Ascending aorta (tissue), 2 donors: ENCODE measurements at regions not wholly inside any gene's neighbourhood (a gene's known extent, or its start where the extent isn't known, plus 50 kb on each side); places are given as distances from the start of the nearest gene placed in this dataset.

Experiments used
- DNase-seq, 2 donors: peaks; one replicate each; pipeline ENCODE4 v3.0.0-alpha.2; 2019; ENCODE audit warnings: low spot score in 2 of 2
- H3K27ac ChIP-seq, 2 donors: fragments of 200-600 bp; sonication (generic); one replicate each; pipeline ENCODE4 v1.5.1; 2016 to 2017; ENCODE audit warnings: mild to moderate bottlenecking in 1 of 2
- H3K27me3 ChIP-seq: fragments of 200-600 bp; sonication (generic); one replicate; pipeline ENCODE4 v1.5.1; 2017
- H3K36me3 ChIP-seq, 2 donors: fragments of 200-600 bp; sonication (generic); one replicate each; pipeline ENCODE4 v1.5.1; 2016
- H3K4me1 ChIP-seq, 2 donors: fragments of 200-600 bp; sonication (generic); one replicate each; pipeline ENCODE4 v1.5.1; 2016 to 2017; ENCODE audit warnings: mild to moderate bottlenecking in 1 of 2
- H3K4me3 ChIP-seq, 2 donors: fragments of 200-600 bp; sonication (generic); one replicate each; pipeline ENCODE4 v1.5.1; 2016 to 2017; ENCODE audit warnings: mild to moderate bottlenecking in 1 of 2
- H3K9me3 ChIP-seq, 2 donors: fragments of 200-600 bp; sonication (generic); one replicate each; pipeline ENCODE4 v1.5.1; 2016
- intact Hi-C: fragments of 100-400 bp; cut with DNase I; formaldehyde crosslinking; loops from one replicate; pipeline ENCODE4 v1.15.1; 2023
- TF ChIP-seq, protein P1 (sequence below), 3 experiments: fragments of 200-600 bp in 2 of 3; fragments of 450-650 bp in 1 of 3; sonication (generic) in 2 of 3; IDR thresholded peaks; one replicate each; pipeline ENCODE4 v1.5.1; 2016 to 2019; ENCODE audit warnings: antibody characterized with exemption in 3 of 3, mild to moderate bottlenecking in 1 of 3, moderate library complexity in 1 of 3

DNA sequence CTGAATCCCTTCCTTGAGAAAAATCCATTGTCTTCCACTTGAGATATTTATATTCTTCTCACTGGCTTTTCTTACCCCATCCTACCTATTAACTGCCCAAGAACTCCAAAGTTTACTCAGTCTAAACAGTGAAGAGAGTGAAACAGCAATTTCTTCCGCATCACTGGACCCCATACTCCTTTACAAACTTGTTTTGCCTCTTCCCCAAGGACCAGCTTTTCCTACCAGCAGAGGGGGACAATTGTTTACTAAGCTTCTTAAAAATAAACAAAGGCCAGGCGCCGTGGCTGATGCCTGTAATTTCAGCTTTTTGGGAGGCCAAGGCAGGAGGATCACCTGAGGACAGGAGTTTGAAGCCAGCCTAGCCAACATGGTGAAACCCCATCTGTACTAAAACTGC lies 52.0 kb downstream of the LRATD1 start:
- H3K36me3 ChIP-seq: no peaks in the 10 kb centered on the region
- H3K4me1 ChIP-seq: no peaks in the 10 kb centered on the region
- no peaks in the 10 kb centered on the region for H3K9me3 ChIP-seq
- no peaks in the 10 kb centered on the region for H3K27me3 ChIP-seq
- H3K27ac ChIP-seq: no peak overlapping the region
- H3K4me3 ChIP-seq: no peak overlapping the region
- TF ChIP-seq, protein P1, sequence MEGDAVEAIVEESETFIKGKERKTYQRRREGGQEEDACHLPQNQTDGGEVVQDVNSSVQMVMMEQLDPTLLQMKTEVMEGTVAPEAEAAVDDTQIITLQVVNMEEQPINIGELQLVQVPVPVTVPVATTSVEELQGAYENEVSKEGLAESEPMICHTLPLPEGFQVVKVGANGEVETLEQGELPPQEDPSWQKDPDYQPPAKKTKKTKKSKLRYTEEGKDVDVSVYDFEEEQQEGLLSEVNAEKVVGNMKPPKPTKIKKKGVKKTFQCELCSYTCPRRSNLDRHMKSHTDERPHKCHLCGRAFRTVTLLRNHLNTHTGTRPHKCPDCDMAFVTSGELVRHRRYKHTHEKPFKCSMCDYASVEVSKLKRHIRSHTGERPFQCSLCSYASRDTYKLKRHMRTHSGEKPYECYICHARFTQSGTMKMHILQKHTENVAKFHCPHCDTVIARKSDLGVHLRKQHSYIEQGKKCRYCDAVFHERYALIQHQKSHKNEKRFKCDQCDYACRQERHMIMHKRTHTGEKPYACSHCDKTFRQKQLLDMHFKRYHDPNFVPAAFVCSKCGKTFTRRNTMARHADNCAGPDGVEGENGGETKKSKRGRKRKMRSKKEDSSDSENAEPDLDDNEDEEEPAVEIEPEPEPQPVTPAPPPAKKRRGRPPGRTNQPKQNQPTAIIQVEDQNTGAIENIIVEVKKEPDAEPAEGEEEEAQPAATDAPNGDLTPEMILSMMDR (IDR thresholded peaks at IDR 0.05): no peak
- no peak for DNase-seq
- intact Hi-C loops: no loop called here

DNA sequence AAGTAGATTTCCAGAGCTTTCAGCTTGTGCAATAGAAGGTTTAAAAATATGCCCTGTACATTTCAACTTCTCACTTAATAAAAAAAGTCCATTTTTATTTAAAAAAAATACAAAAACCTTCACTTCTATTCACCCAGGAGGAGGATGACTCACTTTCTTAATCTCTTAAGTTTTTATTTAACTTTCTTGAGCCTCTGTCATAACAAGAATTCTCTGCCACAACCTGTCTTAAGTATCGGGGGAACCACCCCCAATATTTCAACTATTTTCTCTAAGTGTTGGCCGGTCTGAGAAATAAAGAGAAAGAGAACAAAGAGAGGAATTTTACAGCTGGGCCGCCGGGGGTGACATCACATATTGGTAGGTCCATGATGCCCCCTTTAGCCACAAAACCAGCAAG lies 58.4 kb downstream of the LRATD1 start:
- Histone ChIP-seq H3K27ac (no peak overlapping the region), H3K4me1 (no peaks in the 10 kb centered on the region), H3K4me3 (no peak overlapping the region), H3K36me3 (no peaks in the 10 kb centered on the region), H3K27me3 (no peaks in the 10 kb centered on the region), H3K9me3 (no peaks in the 10 kb centered on the region)
- no peak for DNase-seq
- TF ChIP-seq, protein P1 (IDR thresholded peaks at IDR 0.05): no peak
- intact Hi-C loops: no loop called here

DNA sequence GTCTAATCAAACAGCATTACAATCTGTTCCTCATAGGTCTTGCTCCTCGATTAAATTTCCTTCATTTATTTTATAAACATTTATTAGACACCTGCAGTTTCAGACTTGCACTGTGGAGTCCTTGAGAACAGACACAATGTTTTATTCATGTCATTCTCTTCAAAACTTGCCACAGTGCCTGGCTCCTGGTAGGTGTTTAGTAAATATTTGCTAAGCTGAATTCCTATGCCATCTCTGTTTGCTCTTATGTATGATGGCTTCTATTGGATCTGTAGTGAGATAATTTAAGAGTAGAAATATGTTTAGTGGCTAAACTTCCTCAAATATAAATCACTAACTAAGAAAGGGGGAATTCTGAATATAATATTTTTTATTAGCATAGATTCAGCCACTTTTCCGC lies 61.4 kb downstream of the LRATD1 start:
- TF ChIP-seq, protein P1 (IDR thresholded peaks at IDR 0.05): no peak
- intact Hi-C loops: no loop called here
- H3K27ac ChIP-seq: no peak overlapping the region
- H3K9me3 ChIP-seq: no peaks in the 10 kb centered on the region
- H3K4me1 ChIP-seq: no peaks in the 10 kb centered on the region
- H3K27me3 ChIP-seq: no peaks in the 10 kb centered on the region
- no peak for DNase-seq
- H3K4me3 ChIP-seq: no peak overlapping the region
- H3K36me3 ChIP-seq: no peaks in the 10 kb centered on the region

DNA sequence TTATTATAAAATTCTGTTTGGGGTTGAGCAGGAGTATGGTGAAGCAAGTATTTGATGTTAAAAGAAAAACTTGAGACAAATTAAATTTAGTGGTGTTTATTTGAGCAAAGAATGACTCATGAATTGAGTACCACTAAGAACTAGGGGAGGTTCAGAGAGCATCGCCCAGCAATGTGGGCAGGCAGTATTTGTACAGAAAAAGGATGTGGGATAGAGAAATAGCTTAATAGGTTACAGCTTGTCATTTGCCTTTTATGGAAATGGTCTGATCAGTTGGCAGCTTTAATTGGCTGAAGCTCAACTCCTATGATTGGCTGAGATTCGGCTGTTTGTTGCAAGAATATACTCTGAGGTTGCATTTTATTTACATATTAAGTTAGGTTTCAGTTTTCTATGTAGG lies 68.2 kb downstream of the LRATD1 start:
- Histone ChIP-seq H3K27me3 (no peaks in the 10 kb centered on the region), H3K9me3 (no peaks in the 10 kb centered on the region), H3K4me3 (no peak overlapping the region), H3K36me3 (no peaks in the 10 kb centered on the region), H3K27ac (no peak overlapping the region), H3K4me1 (no peaks in the 10 kb centered on the region)
- TF ChIP-seq, protein P1 (IDR thresholded peaks at IDR 0.05): no peak
- DNase-seq: no peak
- intact Hi-C loops: no loop called here

DNA sequence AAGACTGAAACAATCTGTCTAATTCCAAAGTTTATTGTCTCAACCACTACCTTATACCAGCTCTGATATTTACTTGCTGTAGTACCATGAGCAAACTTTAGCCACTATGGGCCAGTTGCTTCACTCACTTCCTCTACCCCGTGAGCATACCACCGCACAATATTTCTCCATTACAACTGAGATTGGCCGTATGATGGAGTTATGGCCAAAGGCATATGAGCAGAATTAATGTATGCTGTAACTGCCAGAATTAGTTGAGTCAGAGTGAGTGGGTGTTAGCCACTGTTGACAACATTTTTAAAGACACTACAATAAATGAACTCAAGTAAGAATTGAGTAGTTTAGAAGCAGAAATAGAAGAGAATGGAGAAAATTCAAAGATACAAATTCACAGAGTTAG lies 69.7 kb downstream of the LRATD1 start:
- H3K27me3 ChIP-seq: no peaks in the 10 kb centered on the region
- no peaks in the 10 kb centered on the region for H3K9me3 ChIP-seq
- no peak for DNase-seq
- H3K36me3 ChIP-seq: no peaks in the 10 kb centered on the region
- TF ChIP-seq, protein P1 (IDR thresholded peaks at IDR 0.05): no peak
- H3K27ac ChIP-seq: no peak overlapping the region
- H3K4me1 ChIP-seq: no peaks in the 10 kb centered on the region
- H3K4me3 ChIP-seq: no peak overlapping the region
- intact Hi-C loops: no loop called here

DNA sequence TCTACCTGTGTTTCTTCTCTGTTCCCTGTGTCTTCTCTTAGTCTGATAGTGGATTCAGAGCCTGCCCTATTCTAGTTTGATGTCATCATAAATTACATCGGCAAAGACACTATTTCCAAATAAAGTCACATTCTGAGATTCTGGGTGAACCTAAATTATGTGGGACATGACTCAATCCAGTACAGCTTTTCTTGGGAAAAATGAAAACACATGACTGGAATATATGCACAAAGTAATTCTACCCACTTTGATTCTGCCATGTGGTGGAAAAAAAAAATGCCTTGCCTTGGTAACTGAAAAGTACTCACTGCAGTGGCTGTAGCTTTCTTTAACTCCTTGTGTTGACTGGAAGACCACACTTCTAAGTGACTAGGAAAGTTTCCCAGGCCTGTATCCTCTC lies 73.7 kb downstream of the LRATD1 start:
- Histone ChIP-seq H3K9me3 (no peaks in the 10 kb centered on the region), H3K36me3 (no peaks in the 10 kb centered on the region), H3K27me3 (no peaks in the 10 kb centered on the region), H3K27ac (no peak overlapping the region), H3K4me3 (no peak overlapping the region), H3K4me1 (no peaks in the 10 kb centered on the region)
- intact Hi-C loops: no loop called here
- no peak for DNase-seq
- TF ChIP-seq, protein P1 (IDR thresholded peaks at IDR 0.05): no peak
